ENCODE measurements at regions not wholly inside any gene's neighbourhood (a gene's known extent, or its start where the extent isn't known, plus 50 kb on each side); places are given as distances from the start of the nearest gene placed in this dataset.

DNA sequence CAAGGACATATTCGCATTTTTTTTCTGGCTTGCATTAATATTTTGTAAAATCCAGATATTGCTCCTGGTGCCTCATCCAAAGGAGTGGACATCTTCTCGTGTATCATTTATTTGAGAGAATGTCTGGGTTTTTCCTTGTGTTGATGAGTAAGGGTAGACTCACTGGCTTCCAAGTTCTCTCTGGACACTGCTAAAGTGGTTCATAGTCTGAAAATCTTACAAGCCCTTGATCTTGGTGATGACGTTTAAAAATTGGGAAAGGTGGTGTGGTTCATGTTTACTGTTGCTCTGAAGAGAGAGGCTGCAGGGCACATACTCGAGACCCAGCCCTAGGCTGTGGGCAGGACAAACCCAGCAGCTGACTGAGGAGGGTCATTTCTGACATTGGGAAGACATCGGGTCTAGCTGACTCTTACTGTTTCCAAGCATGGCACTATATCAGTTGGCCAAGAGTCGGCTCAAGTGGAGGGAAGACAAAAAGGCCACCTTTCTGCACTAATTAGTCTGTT is 296.2 kb downstream of the LMX1A start:
- no peak overlapping the region for H3K27ac ChIP-seq
- intact Hi-C loops (cut with DNase I; ENCODE audit: low total_unique reads): no loop called here
- H3K4me1 ChIP-seq: no peaks in the 10 kb centered on the region
- H3K27me3 ChIP-seq: no peaks in the 10 kb centered on the region
- H3K4me3 ChIP-seq: no peak overlapping the region
- DNase-seq: no peak
- TF ChIP-seq CTCF (IDR thresholded peaks at IDR 0.05): no peak
- H3K36me3 ChIP-seq: no peaks in the 10 kb centered on the region
- H3K9me3 ChIP-seq: no peaks in the 10 kb centered on the region

DNA sequence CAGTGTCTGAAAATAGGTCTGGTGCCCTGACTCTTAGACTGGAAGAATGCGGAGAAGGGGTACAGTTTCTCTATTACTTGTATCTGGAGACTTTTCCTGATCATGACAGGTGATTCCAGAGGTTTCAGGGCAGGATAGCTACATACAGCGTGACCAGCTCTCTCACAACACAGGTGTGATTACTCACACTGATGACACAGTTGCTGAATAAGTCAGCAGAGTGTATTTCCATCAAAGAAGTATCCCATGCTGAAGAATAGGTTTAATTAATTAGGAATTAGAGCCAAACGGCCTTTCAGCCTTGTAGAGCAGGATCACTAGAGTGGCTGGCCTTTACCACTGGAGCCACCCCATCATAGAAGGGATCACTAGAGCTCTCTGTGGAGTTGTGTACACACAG is 298.6 kb downstream of the LMX1A start:
- no peaks in the 10 kb centered on the region for H3K27me3 ChIP-seq
- DNase-seq: no peak
- H3K36me3 ChIP-seq: no peaks in the 10 kb centered on the region
- no peaks in the 10 kb centered on the region for H3K9me3 ChIP-seq
- TF ChIP-seq CTCF (IDR thresholded peaks at IDR 0.05): no peak
- H3K4me1 ChIP-seq: no peaks in the 10 kb centered on the region
- H3K27ac ChIP-seq: no peak overlapping the region
- intact Hi-C loops (cut with DNase I; ENCODE audit: low total_unique reads): no loop called here
- no peak overlapping the region for H3K4me3 ChIP-seq

DNA sequence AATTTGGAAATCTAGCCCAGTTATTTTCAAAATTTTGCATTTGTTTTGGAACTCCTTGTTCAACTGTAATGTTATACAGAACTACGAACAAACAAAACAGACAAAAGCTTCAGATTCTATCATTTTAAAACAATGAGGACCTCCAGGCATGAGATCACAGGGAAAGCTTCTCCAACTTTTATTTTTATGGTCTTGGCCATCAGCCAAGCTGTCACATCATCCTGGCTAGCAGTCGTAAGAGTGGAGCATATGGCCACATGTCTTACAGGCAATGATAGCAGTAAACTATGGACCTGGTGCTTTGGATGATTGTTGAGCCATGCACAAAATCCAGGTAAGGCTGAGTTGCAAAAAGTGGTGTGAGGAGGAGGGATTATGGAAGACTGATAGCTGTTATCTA is 299.6 kb downstream of the LMX1A start:
- intact Hi-C loops (cut with DNase I; ENCODE audit: low total_unique reads): no loop called here

GRCh38 chr1:165055581-165055980 is 300.9 kb downstream of the LMX1A start:
- no peak overlapping the region for H3K4me3 ChIP-seq
- no peaks in the 10 kb centered on the region for H3K36me3 ChIP-seq
- H3K27ac ChIP-seq: no peak overlapping the region
- no peak for TF ChIP-seq CTCF (IDR thresholded peaks at IDR 0.05)
- H3K4me1 ChIP-seq: no peaks in the 10 kb centered on the region
- H3K27me3 ChIP-seq: no peaks in the 10 kb centered on the region
- intact Hi-C loops (cut with DNase I; ENCODE audit: low total_unique reads): no loop called here
- no peaks in the 10 kb centered on the region for H3K9me3 ChIP-seq
- DNase-seq: no peak

More for the DNA sequence above, 299.6 kb downstream of the LMX1A start:
- Histone ChIP-seq H3K27me3 (no peaks in the 10 kb centered on the region), H3K4me3 (no peak overlapping the region), H3K36me3 (no peaks in the 10 kb centered on the region), H3K27ac (no peak overlapping the region), H3K4me1 (no peaks in the 10 kb centered on the region), H3K9me3 (no peaks in the 10 kb centered on the region)
- DNase-seq: no peak
- no peak for TF ChIP-seq CTCF (IDR thresholded peaks at IDR 0.05)

DNA sequence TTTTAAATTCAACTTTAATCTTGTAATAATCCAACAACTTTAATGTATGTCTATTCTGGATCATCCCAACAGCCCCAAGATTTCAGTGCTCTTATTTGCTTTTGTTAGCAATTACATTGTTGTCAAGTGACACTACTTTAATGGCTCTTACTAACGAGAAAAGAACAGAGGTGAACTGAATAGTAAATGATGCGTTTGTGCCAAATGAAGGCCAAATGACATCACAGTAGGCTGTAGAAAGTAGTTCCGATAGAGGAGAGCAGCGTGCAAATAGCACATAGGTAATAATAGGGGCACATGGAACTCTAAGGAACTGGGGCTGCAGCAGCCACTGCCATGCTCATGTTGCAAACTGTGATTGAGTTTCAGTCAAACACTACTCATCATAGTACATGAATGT is 301.9 kb downstream of the LMX1A start:
- Histone ChIP-seq H3K9me3 (no peaks in the 10 kb centered on the region), H3K36me3 (no peaks in the 10 kb centered on the region), H3K4me1 (no peaks in the 10 kb centered on the region), H3K27me3 (no peaks in the 10 kb centered on the region), H3K27ac (no peak overlapping the region), H3K4me3 (no peak overlapping the region)
- intact Hi-C loops (cut with DNase I; ENCODE audit: low total_unique reads): no loop called here
- no peak for TF ChIP-seq CTCF (IDR thresholded peaks at IDR 0.05)
- no peak for DNase-seq

DNA sequence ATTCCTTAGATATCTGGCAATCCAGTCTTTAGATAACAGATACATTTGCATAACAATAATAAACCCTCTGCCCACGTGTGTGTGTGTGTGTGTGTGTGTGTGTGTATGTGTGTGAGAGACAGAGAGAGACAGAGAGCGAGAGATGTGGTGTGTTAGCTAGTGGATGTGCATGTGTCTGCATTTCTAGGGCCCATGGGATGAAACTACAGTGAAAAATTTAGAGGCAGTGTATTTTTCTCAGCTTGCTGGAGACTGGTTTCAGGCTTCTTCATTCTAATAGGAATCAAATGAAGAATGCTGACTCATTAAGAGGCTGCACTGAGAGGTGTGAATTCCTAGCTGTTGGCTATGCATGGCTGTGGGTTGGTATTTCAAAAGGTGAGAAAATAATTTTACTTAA is 303.2 kb downstream of the LMX1A start:
- intact Hi-C loops (cut with DNase I; ENCODE audit: low total_unique reads): no loop called here
- no peak overlapping the region for H3K4me3 ChIP-seq
- no peak for TF ChIP-seq CTCF (IDR thresholded peaks at IDR 0.05)
- H3K27me3 ChIP-seq: peaks cover 0 to 2% of the 10 kb centered on the region in 2 donors
- no peaks in the 10 kb centered on the region for H3K36me3 ChIP-seq
- no peaks in the 10 kb centered on the region for H3K9me3 ChIP-seq
- H3K27ac ChIP-seq: no peak overlapping the region
- H3K4me1 ChIP-seq: no peaks in the 10 kb centered on the region
- no peak for DNase-seq
